HG03558 (cell line): ENCODE measurements at regions not wholly inside any gene's neighbourhood (a gene's known extent, or its start where the extent isn't known, plus 50 kb on each side); places are given as distances from the start of the nearest gene placed in this dataset.
A peak's percentile ranks its signal among the peaks of the same experiment; 100 is the strongest.
"Not testable (repeated sequence)": the region's sequence is repeated elsewhere in the genome, so short reads cannot be mapped to it uniquely, and the experiment has no call there.

Source experiments
- ATAC-seq: cut with Tn5 transposase; IDR thresholded peaks from one replicate; pipeline ENCODE4 v1.9.1; 2021; ENCODE audit warnings: moderate number of reproducible peaks; ENCODE audit not compliant: unreplicated experiment; ENCODE audit errors: extremely low read depth

- ATAC-seq = not testable (repeated sequence)
Observed at GRCh38 chr13:21260561-21261290, 84.3 kb downstream of the MRPL57 start.

GRCh38 chr13:21261487-21262216, 85.2 kb downstream of the MRPL57 start:
- not testable (repeated sequence) for ATAC-seq

- not testable (repeated sequence) for ATAC-seq
Observed at GRCh38 chr13:21263909-21264308, 87.5 kb downstream of the MRPL57 start.

- ATAC-seq = not testable (repeated sequence)
Observed at GRCh38 chr13:21268485-21268884, 92.0 kb downstream of the MRPL57 start.

GRCh38 chr13:21272439-21272838, 96.0 kb downstream of the MRPL57 start:
- ATAC-seq = not testable (repeated sequence)

GRCh38 chr13:21274457-21274856, 98.0 kb downstream of the MRPL57 start:
- not testable (repeated sequence) for ATAC-seq

- no peak for ATAC-seq
Observed at GRCh38 chr13:21282065-21282464, 105.6 kb downstream of the MRPL57 start.

GRCh38 chr13:21287331-21287907, 111.0 kb downstream of the MRPL57 start:
- no peak for ATAC-seq

- ATAC-seq = no peak
Observed at GRCh38 chr13:21289475-21289874, 113.0 kb downstream of the MRPL57 start.

- ATAC-seq = not testable (repeated sequence)
Observed at GRCh38 chr13:21290442-21291002, 114.1 kb downstream of the MRPL57 start.

GRCh38 chr13:21291840-21292239, 115.4 kb downstream of the MRPL57 start:
- no peak for ATAC-seq

GRCh38 chr13:21296991-21297390, 120.5 kb downstream of the MRPL57 start:
- ATAC-seq = not testable (repeated sequence)

- ATAC-seq = no peak
Observed at GRCh38 chr13:21297447-21297846, 121.0 kb downstream of the MRPL57 start.

- peak; percentile 92 for ATAC-seq
Observed at GRCh38 chr13:21297914-21298831, 121.7 kb downstream of the MRPL57 start.

GRCh38 chr13:21304256-21304655, 127.8 kb downstream of the MRPL57 start:
- no peak for ATAC-seq

GRCh38 chr13:21306300-21307073, 130.0 kb downstream of the MRPL57 start:
- not testable (repeated sequence) for ATAC-seq

GRCh38 chr13:21307158-21307557, 130.7 kb downstream of the MRPL57 start:
- ATAC-seq = not testable (repeated sequence)

- no peak for ATAC-seq
Observed at GRCh38 chr13:21308906-21309305, 132.4 kb downstream of the MRPL57 start.

GRCh38 chr13:21309542-21310172, 133.2 kb downstream of the MRPL57 start:
- no peak for ATAC-seq
